SK-N-SH (cell line): ENCODE measurements at regions not wholly inside any gene's neighbourhood (a gene's known extent, or its start where the extent isn't known, plus 50 kb on each side); places are given as distances from the start of the nearest gene placed in this dataset.

Experiments used
- CHD2 ChIP-seq: fragments of 150-350 bp; IDR thresholded peaks from 2 replicates; pipeline ENCODE4 v1.6.1; 2018; ENCODE audit warnings: low read length; ENCODE audit not compliant: partially characterized antibody
- CTCF ChIP-seq: fragments of 200-600 bp; sonication (generic); IDR thresholded peaks from 2 replicates; pipeline ENCODE4 v1.6.1; 2017; ENCODE audit warnings: antibody characterized with exemption, mild to moderate bottlenecking, moderate library complexity
- POLR2AphosphoS5 ChIP-seq: IDR thresholded peaks from 2 replicates; pipeline ENCODE4 v1.6.1; 2012; ENCODE audit warnings: low read depth, low read length
- RAD21 ChIP-seq: IDR thresholded peaks from 2 replicates; pipeline ENCODE4 v1.6.1; 2012; ENCODE audit warnings: mild to moderate bottlenecking, low read length
- REST ChIP-seq: IDR thresholded peaks from 2 replicates; pipeline ENCODE4 v1.6.1; 2012; ENCODE audit warnings: mild to moderate bottlenecking, low read depth, low read length, moderate library complexity
- RXRA ChIP-seq: IDR thresholded peaks from 2 replicates; pipeline ENCODE4 v1.4.0; 2012; ENCODE audit warnings: low read depth, mild to moderate bottlenecking, borderline replicate concordance
- SIN3A ChIP-seq: IDR thresholded peaks from 2 replicates; pipeline ENCODE4 v1.6.1; 2012; ENCODE audit warnings: low read depth, mild to moderate bottlenecking, low read length, moderate library complexity, borderline replicate concordance
- TAF1 ChIP-seq: IDR thresholded peaks from 2 replicates; pipeline ENCODE4 v1.6.1; 2012; ENCODE audit warnings: low read depth, mild to moderate bottlenecking, low read length, moderate library complexity, borderline replicate concordance

GRCh38 chr11:129538323-129538722 lies 162.7 kb downstream of the BARX2 start:
- no peak for TF ChIP-seq CTCF
- no peak for TF ChIP-seq POLR2AphosphoS5
- no peak for TF ChIP-seq REST
- TF ChIP-seq TAF1: no peak
- TF ChIP-seq SIN3A: no peak
- no peak for TF ChIP-seq CHD2
- no peak for TF ChIP-seq RXRA
- TF ChIP-seq RAD21: no peak
